H9 (cell line): ENCODE measurements at regions not wholly inside any gene's neighbourhood (a gene's known extent, or its start where the extent isn't known, plus 50 kb on each side); places are given as distances from the start of the nearest gene placed in this dataset.
A peak's percentile ranks its signal among the peaks of the same experiment; 100 is the strongest.

ENCODE experiments used
- DNase-seq: peaks from one replicate; pipeline ENCODE4 v3.0.0-alpha.2; 2017
- H2AFZ ChIP-seq: one replicate; pipeline ENCODE4 v1.6.1; 2013; ENCODE audit warnings: mild to moderate bottlenecking, low read length, control low read depth, moderate library complexity
- H2AK5ac ChIP-seq: 2 replicates; pipeline ENCODE4 v1.6.1; 2013; ENCODE audit warnings: low read length, control low read depth, mixed read lengths; ENCODE audit not compliant: insufficient read length
- H2BK120ac ChIP-seq: one replicate; pipeline ENCODE4 v1.6.1; 2013; ENCODE audit warnings: low read depth, mild to moderate bottlenecking, low read length, control low read depth, inconsistent platforms; ENCODE audit not compliant: poor library complexity, severe bottlenecking
- H2BK12ac ChIP-seq: 2 replicates; pipeline ENCODE4 v1.6.1; 2013; ENCODE audit warnings: low read length, control low read depth, mixed read lengths, low read depth; ENCODE audit not compliant: insufficient read length
- H2BK15ac ChIP-seq: 2 replicates; pipeline ENCODE4 v1.6.1; 2013; ENCODE audit warnings: low read depth, low read length, control low read depth
- H2BK20ac ChIP-seq: one replicate; pipeline ENCODE4 v1.6.1; 2013; ENCODE audit warnings: low read depth, mild to moderate bottlenecking, low read length, control low read depth, inconsistent platforms; ENCODE audit not compliant: poor library complexity, severe bottlenecking
- H2BK5ac ChIP-seq: 2 replicates; pipeline ENCODE4 v1.6.1; 2013; ENCODE audit warnings: low read length, control low read depth, mixed read lengths; ENCODE audit not compliant: insufficient read length
- H3K14ac ChIP-seq: 2 replicates; pipeline ENCODE4 v1.6.1; 2013; ENCODE audit warnings: low read length, control low read depth; ENCODE audit not compliant: insufficient read depth
- H3K18ac ChIP-seq: 2 replicates; pipeline ENCODE4 v1.6.1; 2013; ENCODE audit warnings: low read depth, mild to moderate bottlenecking, mixed read lengths, low read length, control low read depth; ENCODE audit not compliant: insufficient read length
- H3K23ac ChIP-seq: 2 replicates; pipeline ENCODE4 v1.6.1; 2013; ENCODE audit warnings: low read length, control low read depth, mixed read lengths, low read depth; ENCODE audit not compliant: insufficient read length
- H3K23me2 ChIP-seq: 2 replicates; pipeline ENCODE4 v1.6.1; 2013; ENCODE audit warnings: low read depth, mild to moderate bottlenecking, mixed read lengths, low read length, control low read depth; ENCODE audit not compliant: insufficient read length, poor library complexity, severe bottlenecking
- H3K27ac ChIP-seq: 2 replicates; pipeline ENCODE4 v1.5.1; 2013; ENCODE audit warnings: low read length, control low read depth, mixed read lengths, low read depth; ENCODE audit not compliant: insufficient read length
- H3K27me3 ChIP-seq: 2 replicates; pipeline ENCODE4 v1.6.1; 2013; ENCODE audit warnings: low read length, control low read depth, inconsistent platforms; ENCODE audit not compliant: insufficient read depth
- H3K4ac ChIP-seq: 2 replicates; pipeline ENCODE4 v1.6.1; 2013; ENCODE audit warnings: low read depth, mild to moderate bottlenecking, control low read depth, inconsistent platforms, low read length, moderate library complexity
- H3K4me1 ChIP-seq: 2 replicates; pipeline ENCODE4 v1.6.1; 2013; ENCODE audit warnings: low read length, control low read depth, inconsistent platforms; ENCODE audit not compliant: insufficient read depth
- H3K4me2 ChIP-seq: 2 replicates; pipeline ENCODE4 v1.6.1; 2013; ENCODE audit warnings: low read length, control low read depth, mixed read lengths; ENCODE audit not compliant: insufficient read length, insufficient read depth
- H3K56ac ChIP-seq: 2 replicates; pipeline ENCODE4 v1.6.1; 2013; ENCODE audit warnings: low read depth, mild to moderate bottlenecking, mixed read lengths, low read length, control low read depth; ENCODE audit not compliant: insufficient read length
- H3K79me1 ChIP-seq: 2 replicates; pipeline ENCODE4 v1.6.1; 2013; ENCODE audit warnings: low read depth, mild to moderate bottlenecking, moderate library complexity, low read length, control low read depth, inconsistent platforms; ENCODE audit not compliant: insufficient read depth, poor library complexity, severe bottlenecking
- H3K79me2 ChIP-seq: 2 replicates; pipeline ENCODE4 v1.6.1; 2013; ENCODE audit warnings: low read length, control low read depth, inconsistent platforms; ENCODE audit not compliant: insufficient read depth
- H3K9ac ChIP-seq: 2 replicates; pipeline ENCODE4 v1.6.1; 2013; ENCODE audit warnings: low read length, control low read depth, mixed read lengths; ENCODE audit not compliant: insufficient read length; ENCODE audit errors: extremely low read depth
- H3K9me3 ChIP-seq: one replicate; pipeline ENCODE4 v1.6.1; 2013; ENCODE audit warnings: low read depth, low read length, inconsistent platforms; ENCODE audit not compliant: control insufficient read depth
- H3T11ph ChIP-seq: one replicate; pipeline ENCODE4 v1.6.1; 2013; ENCODE audit warnings: mild to moderate bottlenecking, low read length, control low read depth, inconsistent platforms
- H4K20me1 ChIP-seq: one replicate; pipeline ENCODE4 v1.6.1; 2013; ENCODE audit not compliant: control insufficient read depth, insufficient read length, insufficient read depth
- H4K5ac ChIP-seq: 2 replicates; pipeline ENCODE4 v1.6.1; 2013; ENCODE audit warnings: low read depth, mild to moderate bottlenecking, mixed read lengths, low read length, control low read depth; ENCODE audit not compliant: insufficient read length
- H4K8ac ChIP-seq: replicated peaks from 2 replicates; pipeline ENCODE4 v1.6.1; 2013; ENCODE audit warnings: low read length, control low read depth, mixed read lengths, low read depth; ENCODE audit not compliant: insufficient read length
- H4K91ac ChIP-seq: 2 replicates; pipeline ENCODE4 v1.6.1; 2013; ENCODE audit warnings: low read depth, mild to moderate bottlenecking, moderate library complexity, mixed read lengths, low read length, control low read depth; ENCODE audit not compliant: insufficient read length
- H3K27ac Mint-ChIP-seq, 3 experiments: 2 replicates in 2 of 3; 3 replicates in 1 of 3; pipeline ENCODE4 v1.8.0; 2020 to 2021; ENCODE audit warnings: mixed read lengths in 3 of 3, mild to moderate bottlenecking in 1 of 3, moderate library complexity in 1 of 3
- H3K27me3 Mint-ChIP-seq: 2 replicates; pipeline ENCODE4 v1.8.0; 2021; ENCODE audit warnings: low read depth, mild to moderate bottlenecking, moderate library complexity, mixed read lengths
- H3K36me3 Mint-ChIP-seq, 3 experiments: 2 replicates in 2 of 3; 3 replicates in 1 of 3; pipeline ENCODE4 v1.8.0; 2020 to 2021; ENCODE audit warnings: low read depth in 3 of 3, mixed read lengths in 3 of 3; ENCODE audit not compliant: insufficient read depth in 1 of 3
- H3K4me1 Mint-ChIP-seq, 2 experiments: 2 replicates each; pipeline ENCODE4 v1.8.0; 2020; ENCODE audit warnings: mixed read lengths in 2 of 2
- H3K4me3 Mint-ChIP-seq, 2 experiments: 2 replicates in 1 of 2; 3 replicates in 1 of 2; pipeline ENCODE4 v1.8.0; 2020 to 2021; ENCODE audit warnings: mild to moderate bottlenecking in 2 of 2, mixed read lengths in 2 of 2, moderate library complexity in 1 of 2
- H3K9me3 Mint-ChIP-seq, 2 experiments: 2 replicates in 1 of 2; 3 replicates in 1 of 2; pipeline ENCODE4 v1.8.0; 2020; ENCODE audit warnings: mild to moderate bottlenecking in 2 of 2, mixed read lengths in 2 of 2, moderate library complexity in 1 of 2
- CTCF ChIP-seq: fragments of 200-600 bp; sonication (generic); conservative IDR thresholded peaks from 3 replicates; pipeline ENCODE4 v1.8.0; 2021; ENCODE audit warnings: antibody characterized with exemption, mild to moderate bottlenecking
- WGBS: extraction: QIAGEN DNeasy Blood & Tissue Kit; methylation state at CpG from one replicate; pipeline ENCODE4 v1.1.7; 2013; ENCODE audit warnings: missing lambda C conversion rate, low lambda C conversion rate, mixed read lengths; ENCODE audit not compliant: insufficient read length; ENCODE audit errors: extremely low coverage; 5-methylcytosine and 5-hydroxymethylcytosine counted together

GRCh38 chr4:52200339-52200725, 149.2 kb downstream of the SPATA18 start:
- no peak overlapping the region for H4K5ac ChIP-seq
- Mint-ChIP-seq H3K4me3 (no peak overlapping the region), H3K27me3 (no peaks in the 10 kb centered on the region; the same call in 1 of the 2 replicates), H3K36me3 (no peaks in the 10 kb centered on the region; a peak in 1 of 7 replicates), H3K9me3 (peaks cover 0 to 3% of the 10 kb centered on the region in 2 experiments; a peak in 2 of 5 replicates), H3K27ac (peak overlapping the region in 1 of 3 experiments; percentile 45; a peak in 1 of 7 replicates), H3K4me1 (peaks cover 36 to 38% of the 10 kb centered on the region in 2 experiments)
- H3K79me2 ChIP-seq: no peaks in the 10 kb centered on the region
- no peak overlapping the region for H3K18ac ChIP-seq
- H4K20me1 ChIP-seq: peaks cover 3% of the 10 kb centered on the region
- TF ChIP-seq CTCF: no peak
- no peak overlapping the region for H3K23ac ChIP-seq
- peaks cover 6% of the 10 kb centered on the region; the same call in 1 of the 2 replicates for H3K4me1 ChIP-seq
- no CpG with 5 or more reads among the region's 4 CpGs for WGBS
- H3T11ph ChIP-seq: no peak overlapping the region
- H4K8ac ChIP-seq: no peak overlapping the region
- H3K14ac ChIP-seq: no peak overlapping the region
- no peak overlapping the region for H2BK15ac ChIP-seq
- H3K27me3 ChIP-seq: no peaks in the 10 kb centered on the region
- H3K27ac ChIP-seq: no peak overlapping the region
- DNase-seq: no peak
- H2BK5ac ChIP-seq: no peak overlapping the region
- no peaks in the 10 kb centered on the region for H3K9me3 ChIP-seq
- H2AFZ ChIP-seq: no peak overlapping the region
- no peak overlapping the region for H4K91ac ChIP-seq
- no peak overlapping the region for H2AK5ac ChIP-seq
- H2BK12ac ChIP-seq: no peak overlapping the region
- H3K23me2 ChIP-seq: no peaks in the 10 kb centered on the region
- no peak overlapping the region for H3K4ac ChIP-seq
- no peak overlapping the region for H3K9ac ChIP-seq
- no peak overlapping the region for H3K56ac ChIP-seq
- no peak overlapping the region for H2BK20ac ChIP-seq
- H2BK120ac ChIP-seq: no peak overlapping the region
- H3K79me1 ChIP-seq: no peaks in the 10 kb centered on the region
- H3K4me2 ChIP-seq: no peak overlapping the region
